Lower lobe of right lung (tissue), 2 donors: ENCODE measurements at regions not wholly inside any gene's neighbourhood (a gene's known extent, or its start where the extent isn't known, plus 50 kb on each side); places are given as distances from the start of the nearest gene placed in this dataset.

Source experiments
- ATAC-seq, 2 donors: fragments of 200-7000 bp; cut with Tn5 transposase; one replicate each; pipeline ENCODE4 v1.9.1; 2020 to 2022; ENCODE audit warnings: mild to moderate bottlenecking in 2 of 2, moderate library complexity in 2 of 2
- DNase-seq: peaks from one replicate; pipeline ENCODE4 v3.0.0-alpha.2; 2020
- H3K27ac ChIP-seq: fragments of 200-600 bp; one replicate; pipeline ENCODE4 v1.8.0; 2022
- H3K27me3 ChIP-seq: fragments of 200-600 bp; one replicate; pipeline ENCODE4 v1.8.0; 2022; ENCODE audit warnings: low read depth
- H3K36me3 ChIP-seq: fragments of 200-600 bp; one replicate; pipeline ENCODE4 v1.8.0; 2022; ENCODE audit warnings: mild to moderate bottlenecking
- H3K4me1 ChIP-seq: fragments of 200-600 bp; one replicate; pipeline ENCODE4 v1.8.0; 2022
- H3K4me3 ChIP-seq: fragments of 200-600 bp; one replicate; pipeline ENCODE4 v1.8.0; 2022; ENCODE audit warnings: mild to moderate bottlenecking
- H3K9me3 ChIP-seq: fragments of 200-600 bp; one replicate; pipeline ENCODE4 v1.8.0; 2022
- intact Hi-C: fragments of 100-400 bp; cut with DNase I; formaldehyde crosslinking; loops from one replicate; pipeline ENCODE4 v1.11.0; 2022
- TF ChIP-seq, protein P1 (sequence below): fragments of 200-600 bp; IDR thresholded peaks from one replicate; pipeline ENCODE4 v1.8.0; 2022; ENCODE audit warnings: antibody characterized with exemption, mild to moderate bottlenecking
- donor health status: DM: no; HTN: yes; CAD: no; lungs with severe emphysema.

DNA sequence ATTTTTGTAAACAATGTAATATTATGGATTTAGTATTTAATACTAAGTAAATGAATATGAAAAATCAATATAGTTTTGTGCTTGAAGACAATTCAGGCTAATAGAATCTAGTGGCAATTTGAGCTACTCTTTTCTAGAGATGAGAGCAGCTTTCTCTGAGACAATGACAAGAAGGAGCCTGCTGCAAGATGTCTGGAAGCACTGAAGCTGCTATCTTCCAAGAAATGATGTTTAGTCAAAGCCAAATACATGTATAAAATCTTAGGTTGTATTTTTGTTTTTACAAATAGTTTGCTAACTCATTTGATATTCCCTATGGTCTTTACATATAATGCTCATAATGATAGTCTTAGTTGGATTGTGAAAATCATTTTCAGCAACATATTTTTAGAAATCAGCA is 103.9 kb upstream of the COL24A1 start:
- intact Hi-C loops, result no loop called here
- Histone ChIP-seq H3K27me3 (no peaks in the 10 kb centered on the region), H3K4me3 (no peak overlapping the region), H3K36me3 (no peaks in the 10 kb centered on the region), H3K4me1 (no peaks in the 10 kb centered on the region), H3K27ac (no peak overlapping the region), H3K9me3 (no peaks in the 10 kb centered on the region)
- ATAC-seq (no peak), DNase-seq (no peak)
- TF ChIP-seq, protein P1, sequence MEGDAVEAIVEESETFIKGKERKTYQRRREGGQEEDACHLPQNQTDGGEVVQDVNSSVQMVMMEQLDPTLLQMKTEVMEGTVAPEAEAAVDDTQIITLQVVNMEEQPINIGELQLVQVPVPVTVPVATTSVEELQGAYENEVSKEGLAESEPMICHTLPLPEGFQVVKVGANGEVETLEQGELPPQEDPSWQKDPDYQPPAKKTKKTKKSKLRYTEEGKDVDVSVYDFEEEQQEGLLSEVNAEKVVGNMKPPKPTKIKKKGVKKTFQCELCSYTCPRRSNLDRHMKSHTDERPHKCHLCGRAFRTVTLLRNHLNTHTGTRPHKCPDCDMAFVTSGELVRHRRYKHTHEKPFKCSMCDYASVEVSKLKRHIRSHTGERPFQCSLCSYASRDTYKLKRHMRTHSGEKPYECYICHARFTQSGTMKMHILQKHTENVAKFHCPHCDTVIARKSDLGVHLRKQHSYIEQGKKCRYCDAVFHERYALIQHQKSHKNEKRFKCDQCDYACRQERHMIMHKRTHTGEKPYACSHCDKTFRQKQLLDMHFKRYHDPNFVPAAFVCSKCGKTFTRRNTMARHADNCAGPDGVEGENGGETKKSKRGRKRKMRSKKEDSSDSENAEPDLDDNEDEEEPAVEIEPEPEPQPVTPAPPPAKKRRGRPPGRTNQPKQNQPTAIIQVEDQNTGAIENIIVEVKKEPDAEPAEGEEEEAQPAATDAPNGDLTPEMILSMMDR, result no peak

DNA sequence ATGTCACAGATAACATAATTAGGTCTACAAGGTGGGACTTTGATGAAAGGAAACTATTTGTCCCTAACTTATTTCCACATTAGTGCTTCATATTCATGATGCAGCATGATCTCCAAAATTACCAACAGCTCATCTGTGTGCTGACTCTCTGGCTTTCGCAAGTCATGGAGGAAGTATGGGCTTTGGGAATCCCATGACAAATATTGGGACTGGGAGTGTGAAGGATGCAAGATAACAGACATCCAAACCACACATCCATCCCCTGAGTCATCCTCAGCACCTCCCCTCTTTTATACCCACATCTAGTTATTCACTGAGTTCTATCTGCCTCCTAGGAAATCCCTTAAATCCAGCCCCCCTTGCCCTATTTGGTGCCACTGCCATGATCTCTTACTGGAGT is 102.8 kb upstream of the COL24A1 start:
- TF ChIP-seq, protein P1, result no peak
- Histone ChIP-seq H3K36me3 (no peaks in the 10 kb centered on the region), H3K4me3 (no peak overlapping the region), H3K9me3 (no peaks in the 10 kb centered on the region), H3K4me1 (no peaks in the 10 kb centered on the region), H3K27me3 (no peaks in the 10 kb centered on the region), H3K27ac (no peak overlapping the region)
- no peak for ATAC-seq
- DNase-seq, result no peak
- intact Hi-C loops, result no loop called here

DNA sequence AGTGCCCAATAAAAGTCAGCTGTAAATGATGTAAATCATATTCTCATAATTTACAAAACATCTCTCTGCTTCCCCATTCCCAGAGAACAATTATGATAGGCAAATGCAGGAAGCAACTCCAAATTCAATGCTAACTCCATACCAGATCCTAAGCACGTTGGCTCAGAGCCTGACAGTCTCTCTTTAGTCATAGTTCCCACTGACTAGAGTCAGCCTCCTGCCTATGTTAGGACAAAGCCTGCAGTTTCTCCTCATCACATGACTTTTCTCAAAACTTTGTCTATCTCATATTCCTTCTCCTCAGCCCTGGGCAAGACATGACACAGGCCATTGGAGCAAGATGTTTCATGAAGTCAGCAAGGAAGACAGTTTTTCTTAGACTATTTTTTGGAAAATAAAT is 101.5 kb upstream of the COL24A1 start:
- Histone ChIP-seq H3K4me3 (no peak overlapping the region), H3K27me3 (no peaks in the 10 kb centered on the region), H3K9me3 (no peaks in the 10 kb centered on the region), H3K36me3 (no peaks in the 10 kb centered on the region), H3K4me1 (no peaks in the 10 kb centered on the region), H3K27ac (no peak overlapping the region)
- no peak for ATAC-seq
- intact Hi-C loops, result no loop called here
- TF ChIP-seq, protein P1, result no peak
- DNase-seq, result no peak

DNA sequence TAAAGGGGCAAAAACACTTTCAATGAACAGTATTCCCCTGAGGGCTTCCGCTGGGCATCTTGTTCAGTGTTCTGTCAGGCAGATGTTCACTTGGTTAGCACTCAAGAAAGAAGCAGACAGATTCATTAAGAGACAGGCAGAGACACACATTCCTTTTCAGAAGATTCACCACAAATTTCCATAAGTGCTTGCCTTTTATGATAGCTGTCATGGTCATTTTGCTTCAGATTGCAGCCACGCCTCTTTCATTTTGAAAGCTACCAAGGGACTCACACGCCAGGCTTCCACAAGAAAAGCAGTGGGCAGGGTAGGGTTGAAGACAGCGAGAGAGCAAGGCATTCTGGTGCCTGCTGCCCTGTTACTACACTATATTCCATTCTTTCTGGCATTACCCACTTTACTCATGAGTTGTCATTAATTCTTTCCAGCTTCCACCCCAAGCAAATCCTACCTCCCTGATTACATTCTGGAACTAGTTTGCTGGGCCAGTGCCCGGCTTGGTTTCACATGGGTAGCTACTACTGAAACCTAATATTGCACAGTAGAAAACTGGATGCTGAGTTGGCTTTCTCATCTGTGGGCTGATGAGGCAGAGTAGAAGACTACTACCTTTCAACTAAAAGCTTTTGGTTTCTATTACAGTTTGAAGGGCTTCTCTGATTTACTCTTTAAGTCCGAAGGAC is 91.2 kb upstream of the COL24A1 start:
- Histone ChIP-seq H3K4me1 (no peaks in the 10 kb centered on the region), H3K27ac (no peak overlapping the region), H3K9me3 (no peaks in the 10 kb centered on the region), H3K4me3 (no peak overlapping the region), H3K36me3 (no peaks in the 10 kb centered on the region), H3K27me3 (no peaks in the 10 kb centered on the region)
- TF ChIP-seq, protein P1, result no peak
- intact Hi-C loops, result no loop called here
- ATAC-seq, result no peak
- no peak for DNase-seq

DNA sequence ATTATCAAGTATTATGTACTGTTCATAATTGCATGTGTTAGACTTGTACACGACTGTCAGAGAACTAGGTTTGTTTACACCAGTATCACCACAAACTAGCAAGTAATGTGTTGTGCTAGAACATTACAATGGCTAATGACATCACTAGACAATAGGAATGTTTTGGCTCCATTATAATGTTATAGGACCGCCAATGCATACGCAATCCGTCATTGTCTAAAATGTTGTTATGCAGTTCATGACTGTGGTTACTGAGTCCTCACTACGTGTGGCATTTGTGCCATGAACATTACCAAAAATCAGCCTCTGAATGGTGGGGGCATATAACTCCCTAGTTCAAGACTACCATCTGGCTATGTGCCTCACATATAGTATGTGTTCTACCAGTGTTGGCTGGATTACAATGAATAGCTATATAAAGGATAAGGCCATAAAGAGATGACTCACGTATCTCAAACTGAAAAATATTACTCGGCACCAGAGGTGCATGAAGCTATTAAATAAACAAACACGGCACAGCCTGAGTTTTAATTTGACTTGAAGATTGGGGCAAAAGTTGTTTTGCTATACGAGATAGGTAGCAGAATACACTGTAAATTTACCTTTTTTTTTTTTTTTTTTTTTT is 89.1 kb upstream of the COL24A1 start:
- Histone ChIP-seq H3K4me3 (no peak overlapping the region), H3K4me1 (no peaks in the 10 kb centered on the region), H3K9me3 (no peaks in the 10 kb centered on the region), H3K27me3 (no peaks in the 10 kb centered on the region), H3K27ac (no peak overlapping the region), H3K36me3 (no peaks in the 10 kb centered on the region)
- TF ChIP-seq, protein P1, result no peak
- DNase-seq (no peak), ATAC-seq (no peak)
- intact Hi-C loops, result no loop called here
